ENCODE measurements at regions not wholly inside any gene's neighbourhood (a gene's known extent, or its start where the extent isn't known, plus 50 kb on each side); places are given as distances from the start of the nearest gene placed in this dataset.

GRCh38 chr18:43559507-43559906 lies 282.2 kb upstream of the SYT4 start:
- intact Hi-C loops (cut with micrococcal nuclease), result no loop called here
- Histone ChIP-seq H2AFZ (ENCODE audit: low read depth, low read length, poor library complexity, severe bottlenecking) (no peak overlapping the region), H3K36me3 (ENCODE audit: control insufficient read depth in 1 of 2, insufficient read depth in 2 of 2, low read length in 2 of 2) (no peaks in the 10 kb centered on the region), H3K4me3 (replicated peaks in 1 of 2; ENCODE audit: low read depth in 1 of 2, low read length in 2 of 2) (no peak overlapping the region), H3K9ac (ENCODE audit: low read length) (no peak overlapping the region), H3K27me3 (ENCODE audit: insufficient read depth, low read length) (no peaks in the 10 kb centered on the region), H3K9me2 (ENCODE audit: insufficient read depth) (no peaks in the 10 kb centered on the region), H3K27ac (ENCODE audit: low read depth, low read length) (no peak overlapping the region), H3K79me2 (ENCODE audit: insufficient read depth, low read length) (no peaks in the 10 kb centered on the region), H3K9me3 (ENCODE audit: control insufficient read depth in 1 of 2, insufficient read depth in 1 of 2, low read depth in 1 of 2, low read length in 2 of 2) (peaks cover 3 to 28% of the 10 kb centered on the region in 2 experiments; a peak in 2 of 4 replicates), H3K4me2 (ENCODE audit: low read length) (no peak overlapping the region), H4K20me1 (ENCODE audit: insufficient read depth) (no peaks in the 10 kb centered on the region), H3K4me1 (ENCODE audit: control insufficient read depth in 1 of 2, insufficient read depth in 2 of 2, low read length in 2 of 2) (no peaks in the 10 kb centered on the region)
- ChIA-PET CTCF (no interaction called here), POLR2A (no interaction called here), RAD21 (ENCODE audit: low non-redundant PET in 1 of 2, low total read pairs in 2 of 2, uncharacterized antibody in 2 of 2, unreplicated experiment in 2 of 2) (no interaction called here)
- ATAC-seq, result no peak
- TF ChIP-seq EGR1 (IDR thresholded peaks at IDR 0.05; ENCODE audit: low read depth) (no peak), ATF3 (IDR thresholded peaks at IDR 0.05) (no peak), POLR2AphosphoS5 (IDR thresholded peaks at IDR 0.05; ENCODE audit: low read depth, low read length) (no peak), TCF7L2 (IDR thresholded peaks at IDR 0.05; ENCODE audit: borderline replicate concordance, extremely low read depth, insufficient read depth, insufficient read length) (no peak), CBX3 (IDR thresholded peaks at IDR 0.05; ENCODE audit: low read depth) (no peak), SIN3A (IDR thresholded peaks at IDR 0.05; ENCODE audit: low read depth) (no peak), JUND (IDR thresholded peaks at IDR 0.05) (no peak), EZH2 (IDR thresholded peaks at IDR 0.05) (no peak), SP1 (IDR thresholded peaks at IDR 0.05; ENCODE audit: low read depth) (no peak), POLR2A (IDR thresholded peaks at IDR 0.05; ENCODE audit: borderline replicate concordance, extremely low read depth, insufficient read depth, insufficient read length) (no peak), CEBPB (IDR thresholded peaks at IDR 0.05; ENCODE audit: low read depth) (no peak), MAX (IDR thresholded peaks at IDR 0.05) (no peak), ZBTB33 (IDR thresholded peaks at IDR 0.05; ENCODE audit: extremely low read depth, insufficient replicate concordance, low read length) (no peak), SRF (IDR thresholded peaks at IDR 0.05; ENCODE audit: low read depth) (no peak), REST (IDR thresholded peaks at IDR 0.05; ENCODE audit: low read depth) (no peak), ELF1 (IDR thresholded peaks at IDR 0.05; ENCODE audit: borderline replicate concordance, low read depth) (no peak), YY1 (IDR thresholded peaks at IDR 0.05; ENCODE audit: extremely low read depth, insufficient replicate concordance, low read depth, low read length) (no peak), ZFX (IDR thresholded peaks at IDR 0.05) (no peak), CTCF (IDR thresholded peaks at IDR 0.05 in 2 of 3, conservative IDR thresholded peaks at IDR 0.05 in 1 of 3; ENCODE audit: borderline replicate concordance in 1 of 3, insufficient read depth in 1 of 3, low read depth in 2 of 3, low read length in 2 of 3) (no peak)
- no peak for DNase-seq (ENCODE audit: low read depth, low spot score)
- no TSS peak for BruUV-seq (replicated peaks)

Data from HCT116 (cell line).